RWPE1 (cell line): ENCODE measurements at regions not wholly inside any gene's neighbourhood (a gene's known extent, or its start where the extent isn't known, plus 50 kb on each side); places are given as distances from the start of the nearest gene placed in this dataset.

Experiments
- CTCF ChIA-PET: fragments of 350-600 bp; sonication (Branson Sonifier 250); formaldehyde crosslinking; extraction: SDS; loops from one replicate; lab custom pipeline; 2021; lab: Yijun Ruan, JAX
- POLR2A ChIA-PET: fragments of 400-600 bp; formaldehyde crosslinking; extraction: SDS; loops from one replicate; lab custom pipeline; 2020; ENCODE audit warnings: antibody characterized with exemption; ENCODE audit not compliant: low non-redundant PET; lab: Yijun Ruan, JAX
- DNase-seq: peaks from one replicate; pipeline ENCODE4 v3.0.0; 2012; ENCODE audit warnings: low spot score
- H3K27ac ChIP-seq: fragments of 450-650 bp; 2 replicates; pipeline ENCODE4 v1.5.1; 2017
- CTCF ChIP-seq: fragments of 450-650 bp; conservative IDR thresholded peaks from 2 replicates; pipeline ENCODE4 v1.5.1; 2017; ENCODE audit warnings: low read depth, mild to moderate bottlenecking

GRCh38 chr13:99827011-99827772 is 144.4 kb downstream of the ZIC5 start:
- CTCF ChIA-PET, result no interaction called here
- no peak for TF ChIP-seq CTCF
- no peak for DNase-seq
- POLR2A ChIA-PET, result no interaction called here
- H3K27ac ChIP-seq, result no peak overlapping the region

- DNase-seq, result no peak
- no peak overlapping the region for H3K27ac ChIP-seq
- POLR2A ChIA-PET, result no interaction called here
- TF ChIP-seq CTCF, result no peak
- CTCF ChIA-PET, result no interaction called here
Measured at GRCh38 chr13:99823961-99824360, 147.6 kb downstream of the ZIC5 start.

- no peak for DNase-seq
- POLR2A ChIA-PET, result no interaction called here
- H3K27ac ChIP-seq, result no peak overlapping the region
- CTCF ChIA-PET, result no interaction called here
- TF ChIP-seq CTCF, result no peak
Measured at GRCh38 chr13:99822820-99823219, 148.7 kb downstream of the ZIC5 start.

GRCh38 chr13:99821741-99822140 is 149.8 kb downstream of the ZIC5 start:
- no peak for TF ChIP-seq CTCF
- no peak for DNase-seq
- POLR2A ChIA-PET, result no interaction called here
- CTCF ChIA-PET, result no interaction called here
- H3K27ac ChIP-seq, result no peak overlapping the region

- POLR2A ChIA-PET, result no interaction called here
- DNase-seq, result no peak
- TF ChIP-seq CTCF, result no peak
- no peak overlapping the region for H3K27ac ChIP-seq
- CTCF ChIA-PET, result no interaction called here
Measured at GRCh38 chr13:99819967-99820366, 151.6 kb downstream of the ZIC5 start.

- no peak for DNase-seq
- H3K27ac ChIP-seq, result no peak overlapping the region
- no peak for TF ChIP-seq CTCF
- POLR2A ChIA-PET, result no interaction called here
- CTCF ChIA-PET, result no interaction called here
Measured at GRCh38 chr13:99816321-99816720, 155.2 kb downstream of the ZIC5 start.
